OCI-LY3 (cell line): ENCODE measurements at regions not wholly inside any gene's neighbourhood (a gene's known extent, or its start where the extent isn't known, plus 50 kb on each side); places are given as distances from the start of the nearest gene placed in this dataset.

Experiments used
- H2AFZ ChIP-seq: fragments of 200-600, 300-600 bp; shearing (Covaris generic); 2 replicates; pipeline ENCODE4 v1.6.0; 2014; ENCODE audit warnings: antibody characterized with exemption, low read depth, low read length
- H3K27ac ChIP-seq: fragments of 200-600, 300-600 bp; sonication (generic); 2 replicates; pipeline ENCODE4 v1.5.1; 2014; ENCODE audit warnings: mild to moderate bottlenecking, low read length, moderate library complexity, mixed read lengths
- H3K27me3 ChIP-seq: fragments of 200-600, 300-600 bp; sonication (generic); 2 replicates; pipeline ENCODE4 v1.6.1; 2014; ENCODE audit warnings: low read depth, low read length, mixed read lengths
- H3K36me3 ChIP-seq: fragments of 200-600, 300-600 bp; sonication (generic); replicated peaks from 2 replicates; pipeline ENCODE3; 2014; ENCODE audit warnings: low read depth, low read length, mixed read lengths
- H3K4me1 ChIP-seq: fragments of 300-600, 200-600 bp; sonication (generic); 2 replicates; pipeline ENCODE4 v1.6.1; 2014; ENCODE audit warnings: low read length, mixed read lengths
- H3K4me2 ChIP-seq: fragments of 200-600, 300-600 bp; sonication (generic); 2 replicates; pipeline ENCODE4 v1.6.1; 2014; ENCODE audit warnings: low read length, mixed read lengths
- H3K4me3 ChIP-seq: fragments of 300-600, 200-600 bp; sonication (generic); 2 replicates; pipeline ENCODE4 v1.5.1; 2014; ENCODE audit warnings: antibody characterized with exemption, mild to moderate bottlenecking, low read length, moderate library complexity
- H3K79me2 ChIP-seq: fragments of 300-600, 200-600 bp; shearing (Covaris generic); 2 replicates; pipeline ENCODE4 v1.6.1; 2014; ENCODE audit warnings: mild to moderate bottlenecking, low read length, mixed read lengths
- H3K9ac ChIP-seq: fragments of 300-600, 200-600 bp; shearing (Covaris generic); 2 replicates; pipeline ENCODE4 v1.6.0; 2014; ENCODE audit warnings: mild to moderate bottlenecking, low read length, moderate library complexity
- H3K9me3 ChIP-seq: fragments of 200-600, 300-600 bp; shearing (Covaris generic); 2 replicates; pipeline ENCODE4 v1.6.1; 2014; ENCODE audit warnings: low read length, mixed read lengths; ENCODE audit not compliant: insufficient read depth
- H4K20me1 ChIP-seq: fragments of 200-600, 300-600 bp; sonication (generic); 2 replicates; pipeline ENCODE4 v1.6.1; 2016; ENCODE audit warnings: low read length, mixed read lengths; ENCODE audit not compliant: insufficient read depth
- CTCF ChIP-seq: fragments of 200-600, 300-600 bp; sonication (generic); IDR thresholded peaks from 2 replicates; pipeline ENCODE4 v1.5.1; 2014; ENCODE audit warnings: antibody characterized with exemption, low read length, low read depth
- EZH2phosphoT487 ChIP-seq: fragments of 200-600 bp; shearing (Covaris generic); IDR thresholded peaks from 2 replicates; pipeline ENCODE4 v1.6.1; 2018; ENCODE audit warnings: antibody characterized with exemption, mixed run types, low read depth

- Histone ChIP-seq H3K27ac (no peak overlapping the region), H3K79me2 (no peaks in the 10 kb centered on the region), H3K36me3 (no peaks in the 10 kb centered on the region), H2AFZ (no peak overlapping the region), H4K20me1 (no peaks in the 10 kb centered on the region), H3K9me3 (no peaks in the 10 kb centered on the region), H3K4me1 (no peaks in the 10 kb centered on the region), H3K4me3 (no peak overlapping the region), H3K27me3 (no peaks in the 10 kb centered on the region), H3K4me2 (no peak overlapping the region), H3K9ac (no peak overlapping the region)
- TF ChIP-seq CTCF (no peak), EZH2phosphoT487 (no peak)
These were observed 101.1 kb upstream of the THRB start for GRCh38 chr3:24595796-24596195.

GRCh38 chr3:24596626-24597025, 102.0 kb upstream of the THRB start:
- no peak overlapping the region for H3K4me2 ChIP-seq

GRCh38 chr3:24598695-24599470, 104.2 kb upstream of the THRB start:
- Histone ChIP-seq H3K9ac (no peak overlapping the region), H4K20me1 (no peaks in the 10 kb centered on the region), H2AFZ (no peak overlapping the region), H3K4me3 (no peak overlapping the region), H3K27me3 (no peaks in the 10 kb centered on the region), H3K4me2 (no peak overlapping the region), H3K36me3 (no peaks in the 10 kb centered on the region), H3K27ac (no peak overlapping the region), H3K9me3 (no peaks in the 10 kb centered on the region), H3K79me2 (no peaks in the 10 kb centered on the region), H3K4me1 (no peaks in the 10 kb centered on the region)
- TF ChIP-seq EZH2phosphoT487 (no peak), CTCF (no peak)

More at GRCh38 chr3:24596626-24597025, 102.0 kb upstream of the THRB start:
- TF ChIP-seq EZH2phosphoT487, result no peak
- no peak for TF ChIP-seq CTCF
- H3K27ac ChIP-seq, result no peak overlapping the region
- H3K9me3 ChIP-seq, result no peaks in the 10 kb centered on the region
- no peaks in the 10 kb centered on the region for H4K20me1 ChIP-seq
- H3K79me2 ChIP-seq, result no peaks in the 10 kb centered on the region
- H3K36me3 ChIP-seq, result no peaks in the 10 kb centered on the region
- no peak overlapping the region for H3K4me3 ChIP-seq
- no peaks in the 10 kb centered on the region for H3K4me1 ChIP-seq
- H3K9ac ChIP-seq, result no peak overlapping the region
- H2AFZ ChIP-seq, result no peak overlapping the region
- H3K27me3 ChIP-seq, result no peaks in the 10 kb centered on the region

GRCh38 chr3:24601066-24601939, 106.7 kb upstream of the THRB start:
- Histone ChIP-seq H3K4me3 (no peak overlapping the region), H3K36me3 (no peaks in the 10 kb centered on the region), H3K4me2 (no peak overlapping the region), H3K4me1 (no peaks in the 10 kb centered on the region), H3K27me3 (no peaks in the 10 kb centered on the region), H2AFZ (no peak overlapping the region), H4K20me1 (no peaks in the 10 kb centered on the region), H3K9me3 (no peaks in the 10 kb centered on the region), H3K79me2 (no peaks in the 10 kb centered on the region), H3K9ac (no peak overlapping the region), H3K27ac (no peak overlapping the region)
- TF ChIP-seq CTCF (no peak), EZH2phosphoT487 (no peak)
